ENCODE measurements at regions not wholly inside any gene's neighbourhood (a gene's known extent, or its start where the extent isn't known, plus 50 kb on each side); places are given as distances from the start of the nearest gene placed in this dataset.

DNA sequence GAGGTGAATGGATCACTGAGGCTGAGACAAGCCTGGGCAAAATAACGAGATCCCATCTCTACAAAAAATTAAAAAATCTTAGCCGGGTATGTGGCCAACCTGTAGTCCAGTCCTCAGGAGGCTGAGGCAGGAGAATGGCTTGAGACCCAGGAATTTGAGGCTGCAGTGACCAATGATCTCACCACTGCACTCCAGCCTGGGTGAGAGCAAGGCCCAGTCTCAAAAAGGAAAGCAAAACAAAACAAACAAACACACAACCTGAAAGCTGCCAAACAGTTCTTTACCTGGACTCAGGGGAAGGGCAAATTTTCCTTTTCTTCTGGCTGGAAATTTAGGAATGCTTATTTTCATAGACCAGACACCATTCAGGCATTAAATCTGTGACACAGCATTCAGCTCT, 163.1 kb upstream of the FAT1 start:
- DNase-seq (ENCODE audit: low read depth): no peak
- TF ChIP-seq, protein P1, sequence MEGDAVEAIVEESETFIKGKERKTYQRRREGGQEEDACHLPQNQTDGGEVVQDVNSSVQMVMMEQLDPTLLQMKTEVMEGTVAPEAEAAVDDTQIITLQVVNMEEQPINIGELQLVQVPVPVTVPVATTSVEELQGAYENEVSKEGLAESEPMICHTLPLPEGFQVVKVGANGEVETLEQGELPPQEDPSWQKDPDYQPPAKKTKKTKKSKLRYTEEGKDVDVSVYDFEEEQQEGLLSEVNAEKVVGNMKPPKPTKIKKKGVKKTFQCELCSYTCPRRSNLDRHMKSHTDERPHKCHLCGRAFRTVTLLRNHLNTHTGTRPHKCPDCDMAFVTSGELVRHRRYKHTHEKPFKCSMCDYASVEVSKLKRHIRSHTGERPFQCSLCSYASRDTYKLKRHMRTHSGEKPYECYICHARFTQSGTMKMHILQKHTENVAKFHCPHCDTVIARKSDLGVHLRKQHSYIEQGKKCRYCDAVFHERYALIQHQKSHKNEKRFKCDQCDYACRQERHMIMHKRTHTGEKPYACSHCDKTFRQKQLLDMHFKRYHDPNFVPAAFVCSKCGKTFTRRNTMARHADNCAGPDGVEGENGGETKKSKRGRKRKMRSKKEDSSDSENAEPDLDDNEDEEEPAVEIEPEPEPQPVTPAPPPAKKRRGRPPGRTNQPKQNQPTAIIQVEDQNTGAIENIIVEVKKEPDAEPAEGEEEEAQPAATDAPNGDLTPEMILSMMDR (IDR thresholded peaks at IDR 0.05; ENCODE audit: insufficient read depth, low read length): no peak
- no peak overlapping the region for H3K4me3 ChIP-seq (ENCODE audit: low read depth, low read length)

DNA sequence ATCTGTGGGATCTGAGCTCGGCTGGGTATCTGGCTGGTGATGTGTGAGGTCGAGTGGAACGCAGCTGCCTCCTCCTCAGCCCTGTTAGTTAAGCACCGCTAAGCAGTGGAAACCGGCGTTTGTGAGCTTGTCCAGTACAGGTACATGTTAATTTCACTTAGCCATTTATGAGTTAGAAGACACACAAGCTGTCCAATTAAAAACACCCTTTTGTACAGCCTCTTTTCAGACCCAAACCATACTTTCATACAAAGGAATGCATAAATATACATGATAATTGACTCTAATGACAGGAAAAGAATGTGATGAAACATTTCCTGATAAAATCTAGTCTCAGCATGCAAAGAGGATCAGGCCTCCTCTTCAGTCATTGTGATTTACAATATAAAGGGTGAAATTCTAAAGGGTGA, 163.6 kb upstream of the FAT1 start:
- H3K4me3 ChIP-seq (ENCODE audit: low read depth, low read length): no peak overlapping the region
- TF ChIP-seq, protein P1 (IDR thresholded peaks at IDR 0.05; ENCODE audit: insufficient read depth, low read length): no peak
- no peak for DNase-seq (ENCODE audit: low read depth)

GRCh38 chr4:186887752-186888151, 164.1 kb upstream of the FAT1 start:
- DNase-seq (ENCODE audit: low read depth): no peak
- TF ChIP-seq, protein P1 (IDR thresholded peaks at IDR 0.05; ENCODE audit: insufficient read depth, low read length): no peak
- no peak overlapping the region for H3K4me3 ChIP-seq (ENCODE audit: low read depth, low read length)

GRCh38 chr4:186889876-186890643, 166.4 kb upstream of the FAT1 start:
- no peak overlapping the region for H3K4me3 ChIP-seq (ENCODE audit: low read depth, low read length)
- DNase-seq (ENCODE audit: low read depth): no peak
- TF ChIP-seq, protein P1 (IDR thresholded peaks at IDR 0.05; ENCODE audit: insufficient read depth, low read length): no peak

- DNase-seq (ENCODE audit: low read depth): no peak
- TF ChIP-seq, protein P1 (IDR thresholded peaks at IDR 0.05; ENCODE audit: insufficient read depth, low read length): no peak
These were observed 168.3 kb upstream of the FAT1 start for GRCh38 chr4:186891859-186892486.

DNA sequence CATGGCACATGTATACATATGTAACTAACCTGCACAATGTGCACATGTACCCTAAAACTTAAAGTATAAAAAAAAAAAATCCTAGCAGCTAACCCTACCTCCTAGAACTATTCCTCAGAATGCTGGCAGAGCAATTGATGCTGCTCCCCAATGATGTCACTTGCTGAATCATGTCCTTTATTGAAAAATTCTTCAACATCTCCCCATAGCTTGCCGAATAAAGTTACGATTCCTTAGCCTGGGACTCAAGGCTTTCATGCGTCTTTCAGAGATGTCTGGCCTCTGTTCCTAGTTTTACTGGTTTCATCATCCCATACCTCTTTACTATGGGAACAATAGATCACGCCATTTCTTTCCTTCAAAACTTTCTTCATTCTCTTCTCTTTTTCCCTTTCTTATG, 174.7 kb upstream of the FAT1 start:
- no peak overlapping the region for H3K4me3 ChIP-seq (ENCODE audit: low read depth, low read length)
- no peak for DNase-seq (ENCODE audit: low read depth)
- TF ChIP-seq, protein P1 (IDR thresholded peaks at IDR 0.05; ENCODE audit: insufficient read depth, low read length): no peak

More at GRCh38 chr4:186891859-186892486, 168.3 kb upstream of the FAT1 start:
- no peak overlapping the region for H3K4me3 ChIP-seq (ENCODE audit: low read depth, low read length)
